Right lobe of liver (tissue), 6 donors: ENCODE measurements at regions not wholly inside any gene's neighbourhood (a gene's known extent, or its start where the extent isn't known, plus 50 kb on each side); places are given as distances from the start of the nearest gene placed in this dataset.
"Not testable (repeated sequence)": the region's sequence is repeated elsewhere in the genome, so short reads cannot be mapped to it uniquely, and the experiment has no call there.

Source experiments
- ATAC-seq, 4 donors: fragments of 200-7000 bp; cut with Tn5 transposase; one replicate each; pipeline ENCODE4 v1.9.1; 2020; ENCODE audit warnings: mild to moderate bottlenecking in 4 of 4, moderate library complexity in 4 of 4
- DNase-seq, 3 donors: peaks; one replicate each; pipeline ENCODE4 v3.0.0-alpha.2; 2020
- H3K27ac ChIP-seq, 3 donors: fragments of 200-600 bp; one replicate each; pipeline ENCODE4 v1.8.0; 2022
- H3K27me3 ChIP-seq, 2 donors: fragments of 200-600 bp; one replicate each; pipeline ENCODE4 v1.8.0; 2022
- H3K36me3 ChIP-seq, 4 donors: fragments of 200-600 bp; sonication (generic) in 1 of 4; one replicate each; pipeline versions ENCODE4 v1.5.1 to v1.8.0; 2017 to 2022; ENCODE audit warnings: control low read depth in 1 of 4
- H3K4me1 ChIP-seq, 4 donors: fragments of 200-600 bp; sonication (generic) in 1 of 4; one replicate each; pipeline versions ENCODE4 v1.5.1 to v1.8.0; 2017 to 2022; ENCODE audit warnings: control low read depth in 1 of 4
- H3K4me3 ChIP-seq, 3 donors: fragments of 200-600 bp; one replicate each; pipeline ENCODE4 v1.8.0; 2022
- H3K9me3 ChIP-seq, 4 donors: fragments of 200-600 bp; sonication (generic) in 1 of 4; one replicate each; pipeline versions ENCODE4 v1.5.1 to v1.8.0; 2017 to 2022; ENCODE audit warnings: control low read depth in 1 of 4
- CTCF ChIP-seq, 4 donors: fragments of 200-600 bp in 3 of 4; fragments of 450-650 bp in 1 of 4; IDR thresholded peaks; one replicate each; pipeline versions ENCODE4 v1.5.1 to v1.8.0; 2016 to 2022; ENCODE audit warnings: antibody characterized with exemption in 4 of 4, mild to moderate bottlenecking in 2 of 4
- POLR2A ChIP-seq: fragments of 450-650 bp; IDR thresholded peaks from one replicate; pipeline ENCODE4 v1.6.1; 2017; ENCODE audit warnings: antibody characterized with exemption, mild to moderate bottlenecking
- WGBS: methylation state at CpG from one replicate; pipeline ENCODE4 v1.1.6; 2018; ENCODE audit warnings: low coverage, low lambda C conversion rate; ENCODE audit not compliant: insufficient coverage; ENCODE audit errors: missing lambda C conversion rate; 5-methylcytosine and 5-hydroxymethylcytosine counted together
- intact Hi-C, 2 donors: fragments of 100-400 bp; cut with DNase I; formaldehyde crosslinking; loops; one replicate each; pipeline versions ENCODE4 v1.11.2 to v1.14.1; 2022
- donor health status: DM: no; HTN: yes; CAD: no.
- donor health status: DM: no; HTN: no; CAD: no.
- donor health status: DM: no; HTN: no; CAD: no.
- donor health status: DM: no; HTN: yes; CAD: no.
- donor health status: DM: no; HTN: yes; CAD: no.

GRCh38 chr6:105859457-105859856 lies 226.7 kb upstream of the PRDM1 start:
- H3K27ac ChIP-seq: no peak overlapping the region
- intact Hi-C loops: no loop called here
- WGBS: 78% methylated on average over 1 of the region's 1 CpG
- H3K4me1 ChIP-seq: no peaks in the 10 kb centered on the region
- no peak for DNase-seq
- no peak overlapping the region for H3K4me3 ChIP-seq
- TF ChIP-seq CTCF (IDR thresholded peaks at IDR 0.05) (no peak), POLR2A (no peak)
- no peaks in the 10 kb centered on the region for H3K36me3 ChIP-seq
- ATAC-seq: no peak
- no peaks in the 10 kb centered on the region for H3K27me3 ChIP-seq
- no peaks in the 10 kb centered on the region for H3K9me3 ChIP-seq

- DNase-seq, H3K4me1 ChIP-seq, H3K9me3 ChIP-seq, H3K27ac ChIP-seq, ATAC-seq, H3K27me3 ChIP-seq, H3K36me3 ChIP-seq, intact Hi-C loops, H3K4me3 ChIP-seq: not testable (repeated sequence)
- whole genome bisulfite sequencing: 82% methylated on average over 3 of the region's 3 CpGs
Measured at GRCh38 chr6:105858639-105859038, 227.5 kb upstream of the PRDM1 start.

GRCh38 chr6:105855433-105855832 lies 230.7 kb upstream of the PRDM1 start:
- ATAC-seq (no peak), DNase-seq (no peak)
- 92% methylated on average over 5 of the region's 7 CpGs for WGBS
- intact Hi-C loops: no loop called here
- Histone ChIP-seq H3K27me3 (no peaks in the 10 kb centered on the region), H3K36me3 (no peaks in the 10 kb centered on the region), H3K4me3 (no peak overlapping the region), H3K4me1 (no peaks in the 10 kb centered on the region), H3K27ac (no peak overlapping the region), H3K9me3 (no peaks in the 10 kb centered on the region)
- TF ChIP-seq CTCF (IDR thresholded peaks at IDR 0.05) (no peak), POLR2A (no peak)

DNA sequence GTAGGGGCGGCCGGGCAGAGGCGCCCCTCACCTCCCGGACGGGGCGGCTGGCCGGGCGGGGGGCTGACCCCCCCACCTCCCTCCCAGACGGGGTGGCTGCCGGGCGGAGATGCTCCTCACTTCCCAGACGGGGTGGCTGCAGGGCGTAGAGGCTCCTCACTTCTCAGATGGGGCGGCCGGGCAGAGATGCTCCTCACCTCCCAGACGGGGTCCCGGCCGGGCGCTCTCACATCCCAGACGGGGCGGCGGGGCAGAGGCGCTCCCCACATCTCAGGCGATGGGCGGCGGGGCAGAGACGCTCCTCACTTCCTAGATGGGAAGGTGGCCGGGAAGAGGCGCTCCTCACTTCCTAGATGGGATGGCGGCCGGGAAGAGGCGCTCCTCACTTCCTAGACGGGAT lies 232.2 kb upstream of the PRDM1 start:
- H3K4me3 ChIP-seq, DNase-seq, ATAC-seq, H3K36me3 ChIP-seq, H3K4me1 ChIP-seq, H3K27me3 ChIP-seq, H3K9me3 ChIP-seq, intact Hi-C loops, H3K27ac ChIP-seq: not testable (repeated sequence)
- WGBS: no CpG with 5 or more reads among the region's 33 CpGs

DNA sequence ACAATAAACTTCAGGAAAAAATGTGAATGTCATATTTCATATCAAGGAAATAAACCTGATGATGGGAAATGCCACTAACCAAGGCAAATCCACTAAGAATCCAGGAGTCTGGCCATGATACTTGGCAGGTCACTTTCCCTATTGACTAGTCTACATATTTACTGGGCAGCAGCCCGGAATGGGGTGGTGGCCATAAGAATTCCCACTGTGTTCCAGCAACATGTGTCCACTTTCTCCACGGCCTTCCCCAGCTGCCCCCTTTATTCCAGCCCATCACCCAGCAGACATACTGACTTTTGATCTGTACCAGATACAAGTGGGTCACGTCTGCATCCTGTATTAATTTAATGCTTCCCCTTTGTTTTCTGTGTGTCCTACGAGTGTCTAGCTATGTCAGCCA lies 234.5 kb upstream of the PRDM1 start:
- no peaks in the 10 kb centered on the region for H3K36me3 ChIP-seq
- DNase-seq (no peak), ATAC-seq (no peak)
- no peaks in the 10 kb centered on the region for H3K27me3 ChIP-seq
- no peaks in the 10 kb centered on the region for H3K9me3 ChIP-seq
- TF ChIP-seq POLR2A (no peak), CTCF (IDR thresholded peaks at IDR 0.05) (no peak)
- WGBS: 75% methylated on average over 2 of the region's 4 CpGs
- no peak overlapping the region for H3K4me3 ChIP-seq
- H3K27ac ChIP-seq: no peak overlapping the region
- no peaks in the 10 kb centered on the region for H3K4me1 ChIP-seq
- intact Hi-C loops: no loop called here

GRCh38 chr6:105851113-105851580 lies 235.0 kb upstream of the PRDM1 start:
- no peak overlapping the region for H3K4me3 ChIP-seq
- no peak overlapping the region for H3K27ac ChIP-seq
- TF ChIP-seq POLR2A: no peak
- no peak for TF ChIP-seq CTCF (IDR thresholded peaks at IDR 0.05)
- 45% methylated on average over 10 of the region's 10 CpGs for WGBS
- intact Hi-C loops: no loop called here
- ATAC-seq: no peak
- no peaks in the 10 kb centered on the region for H3K36me3 ChIP-seq
- no peaks in the 10 kb centered on the region for H3K4me1 ChIP-seq
- H3K27me3 ChIP-seq: no peaks in the 10 kb centered on the region
- DNase-seq: no peak
- H3K9me3 ChIP-seq: no peaks in the 10 kb centered on the region
